NCI-H2171 treated with DMSO at 0.1 percent for 48 hours (cell line): ENCODE measurements at regions not wholly inside any gene's neighbourhood (a gene's known extent, or its start where the extent isn't known, plus 50 kb on each side); places are given as distances from the start of the nearest gene placed in this dataset.
A peak's percentile ranks its signal among the peaks of the same experiment; 100 is the strongest.

Source experiments
- DNase-seq: peaks from one replicate; lab custom pipeline; 2025; lab: John Stamatoyannopoulos, UW

GRCh38 chr4:43345323-43345925, 452.9 kb downstream of the GRXCR1 start:
- DNase-seq, result no peak

GRCh38 chr4:43348591-43348990, 456.1 kb downstream of the GRXCR1 start:
- DNase-seq, result no peak

- no peak for DNase-seq
Observed at GRCh38 chr4:43351970-43352806, 459.7 kb downstream of the GRXCR1 start.

- no peak for DNase-seq
Observed at GRCh38 chr4:43352859-43353258, 460.3 kb downstream of the GRXCR1 start.

- DNase-seq, result no peak
Observed at GRCh38 chr4:43353552-43353951, 461.0 kb downstream of the GRXCR1 start.

- no peak for DNase-seq
Observed at GRCh38 chr4:43356786-43357185, 464.3 kb downstream of the GRXCR1 start.

- peak; percentile 64 for DNase-seq
Observed at GRCh38 chr4:43357252-43357974, 464.9 kb downstream of the GRXCR1 start.

GRCh38 chr4:43360296-43360695, 467.8 kb downstream of the GRXCR1 start:
- no peak for DNase-seq

GRCh38 chr4:43362875-43363636, 470.5 kb downstream of the GRXCR1 start:
- DNase-seq, result no peak

- DNase-seq, result no peak
Observed at GRCh38 chr4:43369036-43369594, 476.6 kb downstream of the GRXCR1 start.

- DNase-seq, result no peak
Observed at GRCh38 chr4:43373201-43373600, 480.7 kb downstream of the GRXCR1 start.

GRCh38 chr4:43374216-43374751, 481.8 kb downstream of the GRXCR1 start:
- DNase-seq, result peak; percentile 19

GRCh38 chr4:43379016-43379415, 486.5 kb downstream of the GRXCR1 start:
- peak; percentile 35 for DNase-seq

- no peak for DNase-seq
Observed at GRCh38 chr4:43380093-43380492, 487.6 kb downstream of the GRXCR1 start.

- DNase-seq, result no peak
Observed at GRCh38 chr4:43391069-43391468, 498.6 kb downstream of the GRXCR1 start.

GRCh38 chr4:43394976-43395375, 502.5 kb downstream of the GRXCR1 start:
- DNase-seq, result no peak

- DNase-seq, result no peak
Observed at GRCh38 chr4:43399726-43400125, 507.2 kb downstream of the GRXCR1 start.

- no peak for DNase-seq
Observed at GRCh38 chr4:43402393-43402792, 509.9 kb downstream of the GRXCR1 start.

GRCh38 chr4:43410636-43411035, 518.1 kb downstream of the GRXCR1 start:
- DNase-seq, result no peak

- no peak for DNase-seq
Observed at GRCh38 chr4:43411226-43411625, 518.7 kb downstream of the GRXCR1 start.

GRCh38 chr4:43423276-43423675, 530.8 kb downstream of the GRXCR1 start:
- no peak for DNase-seq

- no peak for DNase-seq
Observed at GRCh38 chr4:43425206-43425605, 532.7 kb downstream of the GRXCR1 start.
